ENCODE measurements at regions not wholly inside any gene's neighbourhood (a gene's known extent, or its start where the extent isn't known, plus 50 kb on each side); places are given as distances from the start of the nearest gene placed in this dataset.

DNA sequence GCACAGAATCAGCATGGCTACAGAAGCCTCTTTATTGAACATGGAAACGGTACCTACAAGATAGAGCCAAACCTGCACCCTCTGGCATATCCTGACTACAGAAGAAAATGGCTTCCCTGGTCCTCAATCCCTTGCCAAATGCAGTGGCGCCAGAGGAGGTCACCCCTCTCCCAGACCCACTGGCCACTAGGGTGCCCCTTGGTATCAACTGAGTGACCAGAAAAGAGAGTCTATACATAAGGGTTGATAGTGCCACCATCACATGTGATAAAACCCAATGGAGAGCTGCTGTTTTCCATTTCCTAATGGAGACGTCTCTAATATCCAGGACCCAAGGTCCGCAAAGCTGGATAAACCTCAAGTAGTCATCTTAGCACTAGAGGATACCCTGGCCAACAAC lies 52.7 kb upstream of the ALK start:
- H3K36me3 ChIP-seq = no peaks in the 10 kb centered on the region

DNA sequence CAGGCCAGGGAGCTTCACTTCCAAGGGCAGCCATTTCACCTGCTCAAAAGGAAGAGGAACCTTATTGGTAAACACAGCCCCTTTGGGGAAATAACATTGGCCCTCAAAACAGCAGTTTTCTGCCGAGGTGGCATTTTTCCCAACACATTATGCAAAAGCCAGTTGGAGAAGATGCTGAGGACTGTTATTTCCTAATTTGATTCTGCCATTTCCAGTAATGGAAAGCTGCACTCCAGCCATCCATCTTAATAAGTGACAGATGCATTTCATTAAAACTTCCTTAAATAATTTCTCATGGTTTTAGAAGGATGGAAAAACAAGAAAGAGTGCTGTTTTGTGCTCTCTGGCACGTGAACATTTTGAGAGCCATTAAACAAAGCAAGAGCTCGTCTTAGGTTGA lies 55.9 kb upstream of the ALK start:
- Histone ChIP-seq H3K27me3 (no peaks in the 10 kb centered on the region), H3K27ac (no peak overlapping the region), H3K9me3 (replicated peaks) (no peaks in the 10 kb centered on the region), H3K4me1 (no peaks in the 10 kb centered on the region), H3K4me3 (no peak overlapping the region), H3K36me3 (no peaks in the 10 kb centered on the region)
- DNase-seq = no peak

More for the DNA sequence above, 52.7 kb upstream of the ALK start:
- Histone ChIP-seq H3K27ac (no peak overlapping the region), H3K9me3 (replicated peaks) (no peaks in the 10 kb centered on the region), H3K4me1 (no peaks in the 10 kb centered on the region), H3K27me3 (no peaks in the 10 kb centered on the region; the same call in 1 of the 2 replicates), H3K4me3 (no peak overlapping the region)
- DNase-seq = no peak

DNA sequence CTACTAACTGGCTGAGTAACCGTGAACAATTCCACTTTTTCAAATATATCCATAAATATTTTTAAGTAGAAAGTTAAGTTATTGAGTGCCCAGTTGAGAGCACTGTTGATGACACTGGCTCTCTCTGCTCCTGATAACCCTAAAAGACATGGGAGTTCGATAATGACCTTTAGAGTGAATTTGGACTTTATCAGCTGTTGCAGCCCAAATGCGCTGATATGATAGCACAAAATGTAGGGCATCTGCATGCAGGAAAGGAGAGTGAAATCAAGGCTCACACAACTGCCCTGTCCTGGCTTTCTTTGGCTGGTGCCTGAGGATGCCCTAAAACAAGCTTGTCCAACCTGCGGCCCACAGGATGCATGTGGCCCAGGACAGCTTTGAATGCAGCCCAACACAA lies 60.0 kb upstream of the ALK start:
- no peaks in the 10 kb centered on the region for H3K27me3 ChIP-seq
- no peaks in the 10 kb centered on the region for H3K9me3 ChIP-seq (replicated peaks)
- H3K36me3 ChIP-seq = no peaks in the 10 kb centered on the region
- no peak overlapping the region for H3K27ac ChIP-seq
- no peaks in the 10 kb centered on the region for H3K4me1 ChIP-seq
- DNase-seq = no peak
- H3K4me3 ChIP-seq = no peak overlapping the region

DNA sequence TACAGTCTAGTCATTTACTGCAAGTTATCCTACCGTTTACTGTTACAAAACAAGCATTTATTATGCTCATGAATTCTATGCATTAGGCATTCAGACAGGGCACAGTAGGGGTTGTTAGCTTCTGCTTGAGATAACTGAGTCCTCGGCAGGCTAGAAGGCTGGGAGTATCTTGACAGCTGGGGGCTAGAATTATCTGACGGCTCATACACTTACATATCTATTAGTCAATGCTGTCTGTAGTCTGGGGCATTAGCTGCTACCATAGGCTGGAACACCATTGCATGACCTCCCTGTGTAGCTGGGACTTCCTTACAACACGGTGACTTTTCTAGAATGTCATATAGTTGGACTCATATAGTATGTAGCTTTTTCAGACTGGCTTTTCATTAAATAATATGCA lies 61.9 kb upstream of the ALK start:
- Histone ChIP-seq H3K27me3 (no peaks in the 10 kb centered on the region), H3K4me1 (no peaks in the 10 kb centered on the region), H3K4me3 (no peak overlapping the region), H3K27ac (no peak overlapping the region), H3K36me3 (no peaks in the 10 kb centered on the region), H3K9me3 (replicated peaks) (no peaks in the 10 kb centered on the region)
- DNase-seq = no peak

DNA sequence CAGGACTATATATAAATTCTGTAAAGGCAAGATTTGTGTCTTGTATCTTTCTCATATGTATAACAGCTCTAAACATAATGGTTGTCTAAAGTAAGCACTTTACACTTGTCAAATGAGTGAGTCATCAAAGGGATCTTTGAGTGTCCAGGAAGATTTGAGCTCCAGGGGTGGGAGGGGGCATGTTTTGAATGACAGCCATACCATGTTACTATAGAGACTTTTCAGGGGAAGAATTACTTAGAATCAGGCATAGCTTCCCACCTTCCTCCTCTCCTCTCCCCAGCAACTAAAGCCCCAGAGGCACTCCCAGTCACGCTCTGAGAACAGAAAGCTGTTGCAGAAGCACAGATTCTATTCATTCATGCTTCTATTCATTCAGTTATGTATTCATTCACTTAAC lies 65.8 kb upstream of the ALK start:
- Histone ChIP-seq H3K27me3 (no peaks in the 10 kb centered on the region), H3K9me3 (replicated peaks) (no peaks in the 10 kb centered on the region), H3K36me3 (no peaks in the 10 kb centered on the region), H3K4me3 (no peak overlapping the region), H3K27ac (no peak overlapping the region), H3K4me1 (no peaks in the 10 kb centered on the region)
- DNase-seq = no peak

DNA sequence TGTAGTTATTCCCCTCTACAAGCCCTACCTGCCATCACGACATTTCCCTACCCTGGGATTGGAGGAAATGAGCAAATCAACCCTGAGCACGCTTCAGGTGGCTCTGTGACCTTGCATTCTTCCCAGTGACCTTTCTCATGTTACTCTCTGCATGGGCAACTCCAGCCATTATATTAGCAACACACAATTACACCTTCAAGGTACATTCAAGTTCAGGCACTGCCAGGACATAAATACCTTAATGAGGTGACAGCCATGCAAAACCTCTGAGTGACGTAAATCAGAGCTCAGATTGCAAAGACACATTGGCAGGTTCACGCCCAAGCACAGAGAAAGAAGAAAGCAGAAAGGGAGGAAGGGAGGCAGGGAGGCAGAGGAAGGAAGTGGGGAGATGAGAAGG lies 68.7 kb upstream of the ALK start:
- H3K4me3 ChIP-seq = no peak overlapping the region
- H3K36me3 ChIP-seq = no peaks in the 10 kb centered on the region
- no peaks in the 10 kb centered on the region for H3K4me1 ChIP-seq
- DNase-seq = no peak
- no peaks in the 10 kb centered on the region for H3K9me3 ChIP-seq (replicated peaks)
- H3K27me3 ChIP-seq = peaks cover 6% of the 10 kb centered on the region; the same call in 1 of the 2 replicates
- no peak overlapping the region for H3K27ac ChIP-seq

DNA sequence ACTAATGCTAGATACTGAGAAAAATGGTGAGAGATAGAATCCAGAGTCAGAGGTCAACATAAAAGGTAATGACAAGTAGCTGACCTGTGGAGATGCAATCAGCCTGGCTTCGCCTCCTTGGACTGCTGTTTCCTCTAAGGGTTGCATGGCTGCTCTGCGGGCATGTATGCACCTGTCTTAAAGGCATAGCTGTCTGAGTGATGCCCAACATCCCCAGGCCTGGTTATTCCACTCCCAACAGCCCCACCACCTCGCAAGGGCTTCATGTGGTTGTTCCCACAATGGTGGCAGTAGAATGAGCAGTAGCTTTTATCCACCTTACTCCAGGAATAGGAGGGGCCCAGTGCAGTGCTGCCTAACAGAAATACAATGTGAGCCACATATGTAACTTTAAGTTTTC lies 69.7 kb upstream of the ALK start:
- Histone ChIP-seq H3K9me3 (replicated peaks) (no peaks in the 10 kb centered on the region), H3K4me1 (no peaks in the 10 kb centered on the region), H3K36me3 (no peaks in the 10 kb centered on the region), H3K27me3 (peaks cover 7% of the 10 kb centered on the region; the same call in 1 of the 2 replicates), H3K4me3 (no peak overlapping the region), H3K27ac (no peak overlapping the region)
- DNase-seq = no peak

DNA sequence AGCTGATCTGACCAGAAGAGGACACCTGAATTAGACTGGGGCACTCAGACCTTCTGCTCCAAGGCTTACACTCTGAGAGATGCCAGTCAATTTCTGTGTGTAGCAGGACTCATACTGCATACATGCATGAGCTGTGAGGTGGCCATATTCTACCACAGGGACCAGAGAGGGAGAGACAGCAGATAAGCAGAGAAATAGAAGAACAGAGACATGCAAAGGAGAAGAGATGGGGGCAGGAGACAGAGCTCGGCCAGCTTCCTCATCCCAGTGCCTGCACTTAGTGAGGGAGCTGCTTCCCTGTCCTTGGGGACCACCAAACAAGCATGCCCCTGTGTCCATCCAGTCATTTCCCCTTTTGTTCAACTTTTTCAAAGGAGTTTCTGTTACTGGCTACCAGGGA lies 73.9 kb upstream of the ALK start:
- no peaks in the 10 kb centered on the region for H3K36me3 ChIP-seq
- no peaks in the 10 kb centered on the region; the same call in 1 of the 2 replicates for H3K9me3 ChIP-seq (replicated peaks)
- no peak overlapping the region for H3K4me3 ChIP-seq
- no peaks in the 10 kb centered on the region for H3K4me1 ChIP-seq
- DNase-seq = no peak
- peaks cover 7% of the 10 kb centered on the region; the same call in 1 of the 2 replicates for H3K27me3 ChIP-seq
- no peak overlapping the region for H3K27ac ChIP-seq

DNA sequence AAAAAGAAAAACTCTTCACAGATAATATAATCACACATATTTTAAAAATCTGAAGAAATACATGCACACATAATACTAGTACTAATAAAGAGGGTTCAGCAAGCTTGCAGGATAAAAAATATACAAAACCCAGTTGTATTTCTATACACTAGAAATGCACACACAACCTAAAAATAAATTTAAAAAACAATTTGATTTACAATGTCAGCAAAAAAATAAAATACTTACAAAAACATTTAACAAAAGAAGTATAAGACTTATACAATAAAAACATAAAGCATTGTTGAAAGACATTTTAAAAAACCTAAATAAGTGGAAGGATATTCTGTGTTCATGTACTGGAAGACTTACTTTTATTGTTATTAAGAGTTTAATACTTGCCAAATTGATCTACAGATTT lies 81.7 kb upstream of the ALK start:
- no peaks in the 10 kb centered on the region for H3K27me3 ChIP-seq
- no peaks in the 10 kb centered on the region for H3K4me1 ChIP-seq
- no peak overlapping the region for H3K4me3 ChIP-seq
- DNase-seq = no peak
- no peaks in the 10 kb centered on the region for H3K36me3 ChIP-seq
- H3K9me3 ChIP-seq (replicated peaks) = no peaks in the 10 kb centered on the region; the same call in none of the 2 replicates
- no peak overlapping the region for H3K27ac ChIP-seq

DNA sequence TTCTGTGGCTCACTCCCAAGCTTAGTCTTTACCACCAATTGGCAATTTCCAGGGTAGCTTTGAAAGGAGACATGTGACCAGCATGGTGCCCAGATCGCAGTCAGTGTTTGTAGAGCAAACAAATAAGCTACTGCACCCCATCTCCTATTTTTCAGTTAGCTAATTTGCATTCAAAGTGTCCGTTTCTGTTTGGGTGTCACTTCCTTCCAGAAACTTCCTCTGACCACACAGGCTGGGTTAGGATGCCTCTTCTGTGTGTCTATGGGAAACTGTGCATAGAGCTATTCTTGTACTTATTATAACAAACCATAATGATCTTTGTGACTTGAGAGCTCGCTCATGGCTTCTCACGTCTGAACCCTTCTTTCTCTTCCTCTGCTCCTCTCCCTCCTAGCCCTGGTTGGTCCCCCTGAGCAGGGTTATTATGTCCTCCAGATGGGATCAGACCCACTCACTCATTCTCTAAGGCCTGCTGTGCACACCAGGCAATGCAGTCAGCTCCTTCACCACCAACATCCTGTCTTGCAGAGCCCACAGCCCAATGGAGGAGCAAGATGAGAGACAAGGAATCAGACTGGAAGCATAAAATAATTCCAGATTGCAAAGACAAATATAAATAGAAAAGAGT lies 101.2 kb upstream of the ALK start:
- H3K27ac ChIP-seq = no peak overlapping the region
- H3K36me3 ChIP-seq = no peaks in the 10 kb centered on the region
- no peaks in the 10 kb centered on the region for H3K27me3 ChIP-seq
- H3K9me3 ChIP-seq (replicated peaks) = no peaks in the 10 kb centered on the region
- H3K4me1 ChIP-seq = peaks cover 16% of the 10 kb centered on the region
- no peak overlapping the region for H3K4me3 ChIP-seq
- no peak for DNase-seq

DNA sequence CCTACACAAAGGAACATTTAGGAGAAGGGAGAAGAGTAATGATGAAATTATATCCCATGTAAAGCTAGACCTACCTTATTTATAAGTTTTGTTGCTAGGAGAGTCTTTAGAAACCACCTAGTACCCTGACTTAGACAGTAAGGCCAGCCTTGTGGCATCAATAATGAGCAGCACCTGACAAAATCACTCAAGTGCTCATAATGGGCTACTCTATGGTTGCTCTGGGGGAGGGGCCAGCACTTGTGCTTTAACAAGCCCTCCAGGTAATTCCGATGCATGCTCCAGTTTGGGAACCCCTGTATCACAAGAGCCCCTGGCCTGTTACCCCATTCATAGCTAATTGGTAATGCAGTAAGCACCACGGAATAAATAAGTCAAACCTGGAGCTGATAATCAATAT lies 102.9 kb upstream of the ALK start:
- no peaks in the 10 kb centered on the region for H3K36me3 ChIP-seq
- DNase-seq = peak; percentile 80 to 93
- peak overlapping the region; percentile 55 for H3K4me3 ChIP-seq
- H3K9me3 ChIP-seq (replicated peaks) = no peaks in the 10 kb centered on the region
- H3K27ac ChIP-seq = peak overlapping the region; percentile 95
- no peaks in the 10 kb centered on the region for H3K27me3 ChIP-seq
- H3K4me1 ChIP-seq = peaks cover 16% of the 10 kb centered on the region

DNA sequence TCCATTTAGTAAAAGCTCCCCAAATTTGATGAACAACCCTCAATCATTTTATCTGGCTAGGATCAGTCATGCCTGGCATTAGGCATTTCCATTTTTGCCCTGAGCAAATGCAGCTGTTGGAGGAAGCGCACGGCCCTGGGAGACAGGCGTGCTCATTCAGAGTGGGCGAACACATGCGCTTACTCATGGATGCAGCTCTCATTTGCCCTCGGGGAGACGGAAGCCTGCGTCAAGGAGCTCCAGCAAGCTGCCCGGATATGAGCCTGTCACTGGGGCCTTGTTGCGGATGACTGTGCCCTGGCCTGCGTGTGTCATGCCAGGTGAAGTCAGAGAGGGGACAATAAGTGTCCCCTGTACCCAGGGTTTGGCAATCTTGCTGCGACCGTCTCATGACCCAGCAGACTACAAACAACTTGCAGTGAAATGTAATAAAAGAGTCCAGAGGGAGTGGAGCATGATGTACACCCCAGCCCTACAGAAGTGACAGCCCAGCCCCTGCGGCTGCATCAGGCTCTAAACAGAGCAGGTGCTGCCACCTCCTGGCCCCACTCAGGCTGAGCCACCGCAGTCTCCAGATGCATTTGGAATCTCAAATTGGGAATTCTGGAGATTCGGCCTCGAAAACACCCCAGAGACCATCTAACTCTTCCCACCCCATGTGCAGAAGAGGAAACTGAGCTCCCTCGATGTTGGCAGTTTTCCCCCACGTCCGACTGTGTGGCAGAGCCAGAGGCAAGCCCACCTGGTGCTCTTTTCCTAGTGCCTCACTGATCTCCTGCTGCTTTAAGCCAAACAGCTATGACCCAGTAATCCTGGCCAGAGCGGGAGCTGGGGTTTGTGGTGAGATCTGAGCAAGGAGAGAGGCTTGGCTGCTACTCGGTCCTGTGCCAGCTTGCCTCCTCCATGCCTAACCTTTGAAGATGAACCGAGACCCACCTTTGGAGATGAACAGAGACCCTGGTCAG lies 105.0 kb upstream of the ALK start:
- Histone ChIP-seq H3K4me1 (peaks cover 16% of the 10 kb centered on the region), H3K27ac (peak overlapping the region; percentile 95), H3K27me3 (no peaks in the 10 kb centered on the region), H3K9me3 (replicated peaks) (no peaks in the 10 kb centered on the region), H3K36me3 (no peaks in the 10 kb centered on the region), H3K4me3 (peak overlapping the region; percentile 55)
- DNase-seq = peak; percentile 99 to 100

DNA sequence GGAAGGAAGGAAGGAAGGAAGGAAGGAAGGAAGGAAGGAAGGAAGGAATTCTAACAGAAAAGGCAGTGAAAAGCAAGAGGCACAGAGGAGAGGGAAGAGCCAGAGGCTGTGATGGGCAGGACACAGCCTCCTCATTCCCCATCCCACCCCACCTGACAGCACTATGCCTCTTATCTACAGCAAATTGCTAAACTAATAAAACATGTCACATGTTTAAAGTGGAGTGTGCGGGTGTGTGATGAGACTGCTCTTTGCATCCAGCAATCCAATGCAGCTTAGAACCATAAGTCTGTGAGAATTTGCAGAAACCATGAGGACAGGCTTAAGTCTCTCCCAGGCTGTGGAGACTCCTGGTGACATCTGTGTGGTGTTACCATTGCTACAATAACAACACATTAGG lies 108.4 kb upstream of the ALK start:
- no peak for DNase-seq
- no peaks in the 10 kb centered on the region for H3K27me3 ChIP-seq
- H3K4me3 ChIP-seq = no peak overlapping the region
- peaks cover 9% of the 10 kb centered on the region for H3K4me1 ChIP-seq
- H3K9me3 ChIP-seq (replicated peaks) = no peaks in the 10 kb centered on the region
- no peak overlapping the region for H3K27ac ChIP-seq
- H3K36me3 ChIP-seq = no peaks in the 10 kb centered on the region

DNA sequence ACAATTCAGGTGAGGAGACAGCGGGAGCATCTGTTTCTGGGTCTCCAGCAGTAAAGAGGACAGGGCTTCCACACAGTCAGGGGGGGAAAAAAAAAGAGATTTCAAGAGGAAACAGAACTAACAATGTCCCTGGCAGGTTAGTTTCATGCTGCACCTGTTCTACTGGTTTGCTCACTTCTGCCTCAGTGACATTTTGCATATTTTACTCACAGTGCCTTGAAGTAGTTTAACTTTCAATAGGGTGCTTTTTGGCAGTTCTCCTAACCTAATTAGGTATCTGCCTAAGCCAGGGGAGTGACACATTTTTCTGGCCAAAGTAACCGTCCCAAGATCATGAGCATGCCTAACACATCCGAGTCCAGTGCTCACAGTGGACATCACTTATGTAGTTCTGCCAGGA lies 109.0 kb upstream of the ALK start:
- Histone ChIP-seq H3K4me1 (peaks cover 11% of the 10 kb centered on the region), H3K4me3 (no peak overlapping the region), H3K27me3 (no peaks in the 10 kb centered on the region), H3K27ac (no peak overlapping the region), H3K9me3 (replicated peaks) (no peaks in the 10 kb centered on the region), H3K36me3 (no peaks in the 10 kb centered on the region)
- no peak for DNase-seq

DNA sequence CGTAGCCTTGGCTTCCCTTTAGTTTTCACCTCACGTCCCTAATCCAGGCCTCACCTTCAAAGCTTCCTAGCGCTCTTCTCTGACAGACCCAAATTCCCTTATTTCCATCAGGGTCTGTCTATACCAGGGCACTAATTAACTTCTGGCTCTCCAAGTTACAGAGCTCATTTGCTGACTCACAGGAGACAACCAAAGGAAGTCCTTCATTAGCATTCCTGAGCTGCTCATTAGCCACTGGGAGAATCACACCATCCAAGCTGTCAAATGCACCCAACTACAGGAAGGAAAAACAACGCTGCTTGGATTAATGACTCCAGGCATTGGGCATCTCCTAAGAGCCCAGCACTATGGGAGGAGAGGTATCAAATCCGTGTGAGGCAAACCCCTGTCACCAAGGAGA lies 109.8 kb upstream of the ALK start:
- H3K36me3 ChIP-seq = no peaks in the 10 kb centered on the region
- H3K4me3 ChIP-seq = no peak overlapping the region
- no peak overlapping the region for H3K27ac ChIP-seq
- no peak for DNase-seq
- peaks cover 19% of the 10 kb centered on the region for H3K4me1 ChIP-seq
- H3K27me3 ChIP-seq = no peaks in the 10 kb centered on the region
- no peaks in the 10 kb centered on the region for H3K9me3 ChIP-seq (replicated peaks)
